GM12878 (cell line): ENCODE measurements at regions not wholly inside any gene's neighbourhood (a gene's known extent, or its start where the extent isn't known, plus 50 kb on each side); places are given as distances from the start of the nearest gene placed in this dataset.

ENCODE experiments used
- FOXM1 ChIP-seq: IDR thresholded peaks from 2 replicates; pipeline ENCODE4 v1.6.1; 2012; ENCODE audit warnings: low read depth, mild to moderate bottlenecking, inconsistent platforms, low read length, moderate library complexity
- MEF2A ChIP-seq: IDR thresholded peaks from 2 replicates; pipeline ENCODE4 v1.6.1; 2011; ENCODE audit warnings: low read depth, mild to moderate bottlenecking, low read length, moderate library complexity; ENCODE audit not compliant: insufficient read depth
- MXI1 ChIP-seq: fragments of 150-350 bp; IDR thresholded peaks from 2 replicates; pipeline ENCODE4 v1.6.1; 2011; ENCODE audit warnings: low read depth, mild to moderate bottlenecking, inconsistent platforms, low read length, improper control_type of control experiment
- RUNX3 ChIP-seq: IDR thresholded peaks from 2 replicates; pipeline ENCODE4 v1.6.1; 2012; ENCODE audit warnings: low read length, inconsistent platforms
- SMC3 ChIP-seq: IDR thresholded peaks from 2 replicates; pipeline ENCODE4 v1.6.1; 2011; ENCODE audit warnings: low read length, improper control_type of control experiment, borderline replicate concordance
- SUPT20H ChIP-seq: IDR thresholded peaks from 2 replicates; pipeline ENCODE4 v1.6.1; 2011; ENCODE audit warnings: low read depth, mild to moderate bottlenecking, low read length, moderate library complexity, borderline replicate concordance; ENCODE audit not compliant: control insufficient read depth
- TCF7 ChIP-seq: IDR thresholded peaks from 2 replicates; pipeline ENCODE4 v1.6.1; 2014; ENCODE audit warnings: antibody characterized with exemption, borderline replicate concordance
- TF ChIP-seq, protein P1 (sequence below): fragments of 450-650 bp; IDR thresholded peaks from 2 replicates; pipeline ENCODE4 v1.6.1; 2017; ENCODE audit warnings: antibody characterized with exemption, mild to moderate bottlenecking, moderate library complexity
- TF ChIP-seq, protein P2 (sequence below): IDR thresholded peaks from 2 replicates; pipeline ENCODE4 v1.6.1; 2012; ENCODE audit warnings: mild to moderate bottlenecking, low read depth, low read length

DNA sequence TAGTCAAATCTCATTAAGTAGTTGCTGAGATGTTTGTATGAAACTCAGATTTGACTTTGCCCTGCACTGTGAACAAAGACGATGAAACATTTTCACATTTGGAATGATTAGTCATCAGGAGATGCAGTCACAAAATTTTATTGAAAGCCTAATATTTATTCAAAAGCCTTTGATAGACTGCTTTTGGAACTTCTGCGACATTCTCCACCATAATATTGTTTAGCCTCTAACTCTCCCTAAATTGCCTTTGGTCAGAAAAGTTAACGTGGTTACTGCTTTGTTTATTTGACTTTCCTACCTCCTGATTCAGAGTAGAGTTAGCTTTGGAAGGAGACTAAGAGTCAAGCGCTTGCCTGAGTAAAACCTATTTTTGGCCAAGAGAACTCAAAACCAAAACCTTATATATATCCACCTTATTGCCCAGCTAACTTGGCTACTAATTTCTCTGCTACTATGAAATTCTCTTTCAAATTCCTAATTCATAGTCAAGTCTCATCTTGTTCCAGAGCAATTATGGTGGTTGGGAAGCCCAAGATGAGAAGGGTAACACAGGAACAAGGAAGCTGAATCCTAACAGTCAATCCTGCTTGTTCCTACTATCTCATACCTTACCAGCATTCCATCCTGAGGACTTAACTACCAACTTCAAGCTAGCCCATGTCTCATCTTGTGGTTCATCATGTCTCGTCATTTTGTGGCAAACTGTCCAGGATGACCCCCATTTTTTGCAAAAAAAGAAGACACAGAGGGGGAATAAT is 429.6 kb downstream of the USP25 start (continued):
- TF ChIP-seq, protein P1, sequence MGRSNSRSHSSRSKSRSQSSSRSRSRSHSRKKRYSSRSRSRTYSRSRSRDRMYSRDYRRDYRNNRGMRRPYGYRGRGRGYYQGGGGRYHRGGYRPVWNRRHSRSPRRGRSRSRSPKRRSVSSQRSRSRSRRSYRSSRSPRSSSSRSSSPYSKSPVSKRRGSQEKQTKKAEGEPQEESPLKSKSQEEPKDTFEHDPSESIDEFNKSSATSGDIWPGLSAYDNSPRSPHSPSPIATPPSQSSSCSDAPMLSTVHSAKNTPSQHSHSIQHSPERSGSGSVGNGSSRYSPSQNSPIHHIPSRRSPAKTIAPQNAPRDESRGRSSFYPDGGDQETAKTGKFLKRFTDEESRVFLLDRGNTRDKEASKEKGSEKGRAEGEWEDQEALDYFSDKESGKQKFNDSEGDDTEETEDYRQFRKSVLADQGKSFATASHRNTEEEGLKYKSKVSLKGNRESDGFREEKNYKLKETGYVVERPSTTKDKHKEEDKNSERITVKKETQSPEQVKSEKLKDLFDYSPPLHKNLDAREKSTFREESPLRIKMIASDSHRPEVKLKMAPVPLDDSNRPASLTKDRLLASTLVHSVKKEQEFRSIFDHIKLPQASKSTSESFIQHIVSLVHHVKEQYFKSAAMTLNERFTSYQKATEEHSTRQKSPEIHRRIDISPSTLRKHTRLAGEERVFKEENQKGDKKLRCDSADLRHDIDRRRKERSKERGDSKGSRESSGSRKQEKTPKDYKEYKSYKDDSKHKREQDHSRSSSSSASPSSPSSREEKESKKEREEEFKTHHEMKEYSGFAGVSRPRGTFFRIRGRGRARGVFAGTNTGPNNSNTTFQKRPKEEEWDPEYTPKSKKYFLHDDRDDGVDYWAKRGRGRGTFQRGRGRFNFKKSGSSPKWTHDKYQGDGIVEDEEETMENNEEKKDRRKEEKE = no peak
- no peak for TF ChIP-seq MEF2A
- TF ChIP-seq MXI1 = no peak
- no peak for TF ChIP-seq TCF7
- no peak for TF ChIP-seq SMC3
- TF ChIP-seq FOXM1 = no peak
- no peak for TF ChIP-seq SUPT20H
- TF ChIP-seq RUNX3 = no peak
- TF ChIP-seq, protein P2, sequence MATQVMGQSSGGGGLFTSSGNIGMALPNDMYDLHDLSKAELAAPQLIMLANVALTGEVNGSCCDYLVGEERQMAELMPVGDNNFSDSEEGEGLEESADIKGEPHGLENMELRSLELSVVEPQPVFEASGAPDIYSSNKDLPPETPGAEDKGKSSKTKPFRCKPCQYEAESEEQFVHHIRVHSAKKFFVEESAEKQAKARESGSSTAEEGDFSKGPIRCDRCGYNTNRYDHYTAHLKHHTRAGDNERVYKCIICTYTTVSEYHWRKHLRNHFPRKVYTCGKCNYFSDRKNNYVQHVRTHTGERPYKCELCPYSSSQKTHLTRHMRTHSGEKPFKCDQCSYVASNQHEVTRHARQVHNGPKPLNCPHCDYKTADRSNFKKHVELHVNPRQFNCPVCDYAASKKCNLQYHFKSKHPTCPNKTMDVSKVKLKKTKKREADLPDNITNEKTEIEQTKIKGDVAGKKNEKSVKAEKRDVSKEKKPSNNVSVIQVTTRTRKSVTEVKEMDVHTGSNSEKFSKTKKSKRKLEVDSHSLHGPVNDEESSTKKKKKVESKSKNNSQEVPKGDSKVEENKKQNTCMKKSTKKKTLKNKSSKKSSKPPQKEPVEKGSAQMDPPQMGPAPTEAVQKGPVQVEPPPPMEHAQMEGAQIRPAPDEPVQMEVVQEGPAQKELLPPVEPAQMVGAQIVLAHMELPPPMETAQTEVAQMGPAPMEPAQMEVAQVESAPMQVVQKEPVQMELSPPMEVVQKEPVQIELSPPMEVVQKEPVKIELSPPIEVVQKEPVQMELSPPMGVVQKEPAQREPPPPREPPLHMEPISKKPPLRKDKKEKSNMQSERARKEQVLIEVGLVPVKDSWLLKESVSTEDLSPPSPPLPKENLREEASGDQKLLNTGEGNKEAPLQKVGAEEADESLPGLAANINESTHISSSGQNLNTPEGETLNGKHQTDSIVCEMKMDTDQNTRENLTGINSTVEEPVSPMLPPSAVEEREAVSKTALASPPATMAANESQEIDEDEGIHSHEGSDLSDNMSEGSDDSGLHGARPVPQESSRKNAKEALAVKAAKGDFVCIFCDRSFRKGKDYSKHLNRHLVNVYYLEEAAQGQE = no peak
- TF ChIP-seq, all 136 proteins: peak for 0
